ENCODE measurements at regions not wholly inside any gene's neighbourhood (a gene's known extent, or its start where the extent isn't known, plus 50 kb on each side); places are given as distances from the start of the nearest gene placed in this dataset.
"Not testable (repeated sequence)": the region's sequence is repeated elsewhere in the genome, so short reads cannot be mapped to it uniquely, and the experiment has no call there.

DNA sequence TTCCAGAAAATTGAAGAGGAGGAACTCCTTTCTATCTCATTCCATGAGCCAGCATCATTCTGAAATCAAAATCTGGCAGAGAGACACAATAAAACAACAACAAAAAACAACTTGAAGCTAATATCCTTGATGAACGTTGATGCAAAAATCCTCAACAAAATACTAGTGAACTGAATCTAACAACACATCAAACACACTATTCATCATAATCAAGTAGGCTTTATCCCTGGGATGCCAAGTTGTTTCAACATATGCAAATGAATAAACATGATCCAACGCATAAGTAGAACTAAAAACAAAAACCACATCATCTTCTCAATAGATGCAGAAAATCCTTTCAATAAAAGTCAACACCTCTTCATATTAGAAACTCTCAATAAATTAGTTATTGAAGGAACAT lies 335.3 kb upstream of the BRINP3 start:
- intact Hi-C loops (cut with DNase I, micrococcal nuclease), result no loop called here
- no peak for TF ChIP-seq CTCF (IDR thresholded peaks at IDR 0.05)
- no peaks in the 10 kb centered on the region for H3K4me1 ChIP-seq (ENCODE audit: low read depth)
- no peak for ATAC-seq
- no peak for DNase-seq
- no peaks in the 10 kb centered on the region for H3K9me3 ChIP-seq
- H3K4me3 ChIP-seq, result no peak overlapping the region
- no peaks in the 10 kb centered on the region for H3K36me3 ChIP-seq (ENCODE audit: low read depth)

DNA sequence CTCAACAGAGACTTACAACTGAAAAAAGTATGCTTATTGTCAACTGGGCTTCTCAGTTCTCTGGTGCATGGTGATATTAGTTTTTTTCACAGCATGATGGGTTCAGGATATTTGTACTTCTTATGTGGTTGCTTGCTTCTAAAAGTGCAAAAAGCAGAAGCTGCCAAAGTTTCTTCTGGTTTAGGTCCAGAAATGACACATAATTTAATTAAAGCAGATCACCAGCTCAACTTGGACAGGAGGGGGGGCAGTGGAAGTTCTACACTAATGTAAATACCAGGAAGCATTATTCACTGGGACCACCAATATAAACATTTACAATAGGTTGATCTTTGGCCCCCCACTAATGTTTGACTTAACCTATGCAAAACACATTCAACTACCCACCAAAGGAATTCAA lies 354.8 kb upstream of the BRINP3 start:
- DNase-seq (no peak), ATAC-seq (no peak)
- no peak for TF ChIP-seq CTCF (IDR thresholded peaks at IDR 0.05)
- Histone ChIP-seq H3K4me1 (ENCODE audit: low read depth) (no peaks in the 10 kb centered on the region), H3K4me3 (no peak overlapping the region), H3K36me3 (ENCODE audit: low read depth) (no peaks in the 10 kb centered on the region), H3K9me3 (no peaks in the 10 kb centered on the region)
- intact Hi-C loops (cut with DNase I, micrococcal nuclease), result no loop called here

GRCh38 chr1:190835658-190836057 lies 358.0 kb upstream of the BRINP3 start:
- ATAC-seq (no peak), DNase-seq (no peak)
- Histone ChIP-seq H3K4me1 (ENCODE audit: low read depth) (no peaks in the 10 kb centered on the region), H3K36me3 (ENCODE audit: low read depth) (no peaks in the 10 kb centered on the region), H3K9me3 (no peaks in the 10 kb centered on the region), H3K4me3 (no peak overlapping the region)
- intact Hi-C loops (cut with DNase I, micrococcal nuclease), result no loop called here
- TF ChIP-seq CTCF (IDR thresholded peaks at IDR 0.05), result no peak

- DNase-seq; ATAC-seq; H3K9me3 ChIP-seq; H3K4me3 ChIP-seq; intact Hi-C loops (cut with DNase I, micrococcal nuclease); H3K36me3 ChIP-seq (ENCODE audit: low read depth); H3K4me1 ChIP-seq (ENCODE audit: low read depth): not testable (repeated sequence)
Observed at GRCh38 chr1:190837200-190837599, 359.5 kb upstream of the BRINP3 start.

DNA sequence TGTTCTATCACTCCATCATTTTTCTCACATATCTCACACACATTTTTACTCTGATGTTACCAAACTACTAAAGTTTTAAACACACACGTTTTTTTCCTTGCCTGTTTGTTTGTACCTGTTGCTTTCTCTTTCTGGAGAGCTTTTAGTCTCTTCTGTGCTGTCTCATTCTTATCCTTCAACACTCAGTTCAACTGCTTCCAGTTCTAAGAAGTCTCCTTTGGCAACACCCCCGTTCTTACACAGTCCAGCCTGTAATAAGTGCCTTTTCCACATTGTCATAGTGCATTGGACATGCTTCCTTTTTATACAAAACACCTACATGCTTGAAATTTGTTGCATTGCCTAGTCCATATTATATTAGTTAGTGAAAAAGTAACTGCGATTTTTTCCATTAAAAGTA lies 360.2 kb upstream of the BRINP3 start:
- H3K4me3 ChIP-seq, result no peak overlapping the region
- DNase-seq (no peak), ATAC-seq (no peak)
- TF ChIP-seq CTCF (IDR thresholded peaks at IDR 0.05), result no peak
- no peaks in the 10 kb centered on the region for H3K36me3 ChIP-seq (ENCODE audit: low read depth)
- no peaks in the 10 kb centered on the region for H3K4me1 ChIP-seq (ENCODE audit: low read depth)
- no peaks in the 10 kb centered on the region for H3K9me3 ChIP-seq
- intact Hi-C loops (cut with DNase I, micrococcal nuclease), result no loop called here

- intact Hi-C loops (cut with DNase I, micrococcal nuclease), result no loop called here
- H3K9me3 ChIP-seq, result no peaks in the 10 kb centered on the region
- H3K4me3 ChIP-seq, result no peak overlapping the region
- DNase-seq (no peak), ATAC-seq (no peak)
- no peaks in the 10 kb centered on the region for H3K4me1 ChIP-seq (ENCODE audit: low read depth)
- no peaks in the 10 kb centered on the region for H3K36me3 ChIP-seq (ENCODE audit: low read depth)
- no peak for TF ChIP-seq CTCF (IDR thresholded peaks at IDR 0.05)
Observed at GRCh38 chr1:190847166-190847565, 369.5 kb upstream of the BRINP3 start.
